Mesenchymal stem cell (in vitro differentiated cells and primary cell): ENCODE measurements at regions not wholly inside any gene's neighbourhood (a gene's known extent, or its start where the extent isn't known, plus 50 kb on each side); places are given as distances from the start of the nearest gene placed in this dataset.

Experiments used
- DNase-seq: peaks from one replicate; pipeline ENCODE4 v3.0.0-alpha.2; 2013
- H2AFZ ChIP-seq: one replicate; pipeline ENCODE4 v1.6.1; 2013; ENCODE audit warnings: low read depth, mild to moderate bottlenecking, control low read depth, inconsistent platforms, low read length, moderate library complexity
- H2AK5ac ChIP-seq: 2 replicates; pipeline ENCODE4 v1.6.1; 2013; ENCODE audit warnings: low read length, moderate library complexity, mild to moderate bottlenecking, inconsistent platforms; ENCODE audit not compliant: severe bottlenecking
- H2BK120ac ChIP-seq: one replicate; pipeline ENCODE4 v1.6.1; 2013; ENCODE audit warnings: low read depth, mild to moderate bottlenecking, inconsistent platforms, low read length, moderate library complexity
- H2BK12ac ChIP-seq, 2 experiments: one replicate each; pipeline ENCODE4 v1.6.1; 2013; ENCODE audit warnings: inconsistent platforms in 2 of 2, low read length in 2 of 2, mild to moderate bottlenecking in 2 of 2, moderate library complexity in 2 of 2, control low read depth in 1 of 2
- H2BK15ac ChIP-seq: one replicate; pipeline ENCODE4 v1.6.1; 2013; ENCODE audit warnings: mild to moderate bottlenecking, low read depth, inconsistent platforms; ENCODE audit not compliant: poor library complexity, severe bottlenecking
- H2BK5ac ChIP-seq: 2 replicates; pipeline ENCODE4 v1.6.1; 2013; ENCODE audit warnings: low read depth, mild to moderate bottlenecking, low read length, control low read depth, inconsistent platforms; ENCODE audit not compliant: poor library complexity, severe bottlenecking
- H3K14ac ChIP-seq, 2 experiments: one replicate each; pipeline ENCODE4 v1.6.1; 2013; ENCODE audit warnings: inconsistent platforms in 2 of 2, low read length in 2 of 2, control low read depth in 1 of 2, mild to moderate bottlenecking in 1 of 2, moderate library complexity in 1 of 2
- H3K18ac ChIP-seq, 2 experiments: one replicate each; pipeline ENCODE4 v1.6.1; 2013; ENCODE audit warnings: inconsistent platforms in 2 of 2, low read length in 2 of 2, control low read depth in 1 of 2, low read depth in 1 of 2, mild to moderate bottlenecking in 1 of 2
- H3K23ac ChIP-seq, 2 experiments: one replicate each; pipeline ENCODE4 v1.6.1; 2013; ENCODE audit warnings: inconsistent platforms in 2 of 2, low read length in 2 of 2, mild to moderate bottlenecking in 2 of 2, moderate library complexity in 2 of 2, control low read depth in 1 of 2
- H3K27ac ChIP-seq: 2 replicates; pipeline ENCODE4 v1.5.1; 2013; ENCODE audit warnings: mild to moderate bottlenecking, moderate library complexity, low read length, control low read depth, inconsistent platforms; ENCODE audit not compliant: poor library complexity, severe bottlenecking
- H3K27me3 ChIP-seq, 2 experiments: 2 replicates each; pipeline versions ENCODE4 v1.6.1 to v1.7.0; 2013; ENCODE audit warnings: low read length in 2 of 2, mild to moderate bottlenecking in 2 of 2, moderate library complexity in 2 of 2, control low read depth in 1 of 2, inconsistent platforms in 1 of 2; ENCODE audit not compliant: control insufficient read depth in 1 of 2, insufficient read depth in 1 of 2
- H3K36me3 ChIP-seq, 2 experiments: 2 replicates each; pipeline versions ENCODE4 v1.6.1 to v1.7.0; 2013; ENCODE audit warnings: low read length in 2 of 2, control low read depth in 1 of 2, inconsistent platforms in 1 of 2, low read depth in 1 of 2, mild to moderate bottlenecking in 1 of 2; ENCODE audit not compliant: insufficient read depth in 2 of 2, control insufficient read depth in 1 of 2
- H3K4ac ChIP-seq, 2 experiments: one replicate each; pipeline ENCODE4 v1.6.1; 2013; ENCODE audit warnings: inconsistent platforms in 2 of 2, low read length in 2 of 2, mild to moderate bottlenecking in 2 of 2, moderate library complexity in 2 of 2, control low read depth in 1 of 2, low read depth in 1 of 2
- H3K4me1 ChIP-seq: 2 replicates; pipeline ENCODE4 v1.6.1; 2013; ENCODE audit warnings: low read depth, low read length, control low read depth; ENCODE audit not compliant: control insufficient read depth, insufficient read depth
- H3K4me2 ChIP-seq: 2 replicates; pipeline ENCODE4 v1.6.1; 2013; ENCODE audit warnings: low read length, mild to moderate bottlenecking, inconsistent platforms; ENCODE audit not compliant: poor library complexity, severe bottlenecking
- H3K4me3 ChIP-seq, 2 experiments: 2 replicates each; pipeline versions ENCODE4 v1.5.1 to v1.7.0; 2013; ENCODE audit warnings: low read length in 2 of 2, mild to moderate bottlenecking in 2 of 2, control low read depth in 1 of 2, low read depth in 1 of 2; ENCODE audit not compliant: insufficient read depth in 1 of 2
- H3K79me1 ChIP-seq: replicated peaks from 2 replicates; pipeline ENCODE4 v1.6.1; 2013; ENCODE audit warnings: mild to moderate bottlenecking, control low read depth, low read length, inconsistent platforms; ENCODE audit not compliant: poor library complexity, severe bottlenecking
- H3K9ac ChIP-seq: 2 replicates; pipeline ENCODE4 v1.7.0; 2013; ENCODE audit warnings: mild to moderate bottlenecking, low read length, moderate library complexity
- H3K9me3 ChIP-seq: 2 replicates; pipeline ENCODE4 v1.7.0; 2013; ENCODE audit warnings: mild to moderate bottlenecking, low read length; ENCODE audit not compliant: control insufficient read depth
- H4K8ac ChIP-seq: one replicate; pipeline ENCODE4 v1.6.1; 2013; ENCODE audit warnings: inconsistent platforms, mild to moderate bottlenecking, low read length, moderate library complexity
- H4K91ac ChIP-seq: one replicate; pipeline ENCODE4 v1.6.1; 2013; ENCODE audit warnings: mild to moderate bottlenecking, low read length, inconsistent platforms
- WGBS: methylation state at CpG from one replicate; pipeline ENCODE4 v1.1.7; 2013; ENCODE audit warnings: mixed read lengths; 5-methylcytosine and 5-hydroxymethylcytosine counted together

DNA sequence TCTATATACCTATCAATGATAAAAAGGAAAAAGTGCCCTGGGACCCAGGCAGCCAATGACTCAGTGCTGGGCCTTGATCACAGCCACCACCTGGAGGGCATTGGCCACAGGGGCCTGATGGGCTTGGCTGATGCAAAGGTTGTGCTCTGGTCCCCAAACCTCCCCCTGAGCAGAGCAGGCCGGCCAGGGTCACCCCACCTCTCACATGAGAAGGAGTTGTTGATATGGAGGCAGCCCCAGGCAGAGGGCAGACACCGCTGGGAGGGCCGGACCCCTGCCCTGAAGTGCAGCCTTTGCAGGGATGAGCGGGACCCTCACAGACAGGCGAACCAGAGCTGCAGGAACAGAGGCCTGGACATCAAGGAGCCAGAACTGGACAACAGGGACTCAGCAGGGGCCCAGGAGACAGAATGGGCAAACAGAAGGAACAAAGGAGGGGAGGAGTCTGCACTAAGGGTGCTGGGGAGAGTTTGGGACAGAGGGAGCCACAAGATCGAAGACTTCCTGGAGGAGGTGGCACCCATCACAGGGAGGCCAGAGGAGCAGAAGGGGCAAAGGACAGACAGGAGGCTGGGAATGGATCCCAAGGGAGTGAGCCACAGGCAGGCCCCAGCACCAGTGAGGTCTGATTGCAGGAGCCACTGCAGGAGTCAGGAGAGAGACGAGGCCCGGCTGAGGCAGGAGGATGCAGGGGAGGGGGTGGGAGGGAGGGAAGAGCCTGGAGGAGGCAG lies 105.0 kb downstream of the TNFAIP2 start:
- no peak overlapping the region for H3K4me2 ChIP-seq
- H3K9me3 ChIP-seq: no peaks in the 10 kb centered on the region
- no peak overlapping the region for H2BK15ac ChIP-seq
- no peak overlapping the region for H3K4me3 ChIP-seq
- no peak overlapping the region for H2BK5ac ChIP-seq
- 90% methylated on average over 6 of the region's 8 CpGs for WGBS
- no peak overlapping the region for H3K14ac ChIP-seq
- peaks cover 32 to 71% of the 10 kb centered on the region in 2 experiments for H3K27me3 ChIP-seq
- peaks cover 14% of the 10 kb centered on the region for H3K4me1 ChIP-seq
- no peak overlapping the region for H2BK12ac ChIP-seq
- no peak overlapping the region for H2AK5ac ChIP-seq
- no peak overlapping the region for H4K91ac ChIP-seq
- H3K36me3 ChIP-seq: no peaks in the 10 kb centered on the region
- H3K4ac ChIP-seq: no peak overlapping the region
- no peak overlapping the region for H3K18ac ChIP-seq
- H2BK120ac ChIP-seq: no peak overlapping the region
- DNase-seq: no peak
- no peaks in the 10 kb centered on the region for H3K79me1 ChIP-seq
- H3K27ac ChIP-seq: no peak overlapping the region
- H3K23ac ChIP-seq: no peak overlapping the region
- H3K9ac ChIP-seq: no peak overlapping the region
- H4K8ac ChIP-seq: no peak overlapping the region
- H2AFZ ChIP-seq: no peak overlapping the region

DNA sequence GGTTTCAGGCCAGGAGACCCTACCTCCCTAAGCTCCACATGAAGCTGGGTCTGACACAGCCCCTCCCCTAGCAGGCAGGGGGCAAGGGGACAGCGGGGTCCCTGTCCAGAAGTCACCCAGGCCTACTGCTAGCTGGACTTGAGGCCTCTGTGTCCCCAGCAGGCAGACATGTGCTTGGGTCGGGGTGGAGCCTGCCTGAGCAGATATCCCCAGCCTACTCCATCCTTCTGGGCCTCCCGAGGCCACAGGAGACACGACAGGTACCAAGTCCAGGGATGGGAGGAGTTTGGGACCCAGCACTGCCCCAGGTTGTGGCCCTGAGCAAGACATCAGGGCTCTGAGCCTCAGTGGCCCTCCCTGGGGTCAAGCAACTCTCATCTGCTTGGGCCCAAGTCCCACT lies 105.2 kb upstream of the EIF5 start:
- Histone ChIP-seq H2BK5ac (no peak overlapping the region), H2BK12ac (no peak overlapping the region), H3K18ac (no peak overlapping the region), H2AK5ac (no peak overlapping the region), H3K79me1 (no peaks in the 10 kb centered on the region), H3K4me2 (no peak overlapping the region), H3K14ac (no peak overlapping the region), H3K4ac (no peak overlapping the region), H3K9ac (no peak overlapping the region), H4K91ac (no peak overlapping the region), H3K27me3 (peaks cover 33 to 65% of the 10 kb centered on the region in 2 experiments), H3K27ac (no peak overlapping the region), H3K9me3 (no peaks in the 10 kb centered on the region), H3K23ac (no peak overlapping the region), H2AFZ (no peak overlapping the region), H4K8ac (no peak overlapping the region), H3K4me3 (no peak overlapping the region), H2BK15ac (no peak overlapping the region), H3K36me3 (no peaks in the 10 kb centered on the region), H3K4me1 (peaks cover 15% of the 10 kb centered on the region), H2BK120ac (no peak overlapping the region)
- DNase-seq: no peak
- WGBS: 75% methylated on average over 4 of the region's 4 CpGs

DNA sequence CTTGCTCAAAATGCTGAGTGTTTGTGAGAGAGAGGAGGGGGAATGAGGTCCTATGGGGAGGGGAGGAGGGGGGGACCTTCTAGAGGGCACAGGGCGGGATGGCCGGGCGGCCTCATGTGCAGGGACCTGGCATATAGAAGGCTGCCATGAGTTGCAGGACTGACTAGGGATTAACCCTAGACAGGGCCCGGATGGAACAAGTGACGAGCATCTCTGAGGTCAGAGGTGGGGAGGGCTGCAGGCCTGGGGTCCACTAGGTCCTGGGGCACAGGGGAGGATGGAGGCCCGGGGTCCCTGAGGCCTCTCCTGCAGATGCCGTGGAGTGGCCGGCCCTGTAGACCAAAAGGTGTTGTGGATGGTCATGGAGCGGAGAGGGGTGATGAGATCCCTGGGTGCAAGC lies 104.0 kb upstream of the EIF5 start:
- Histone ChIP-seq H2BK15ac (no peak overlapping the region), H3K4me2 (no peak overlapping the region), H3K9me3 (no peaks in the 10 kb centered on the region), H3K9ac (no peak overlapping the region), H2AK5ac (no peak overlapping the region), H3K4ac (no peak overlapping the region), H2BK12ac (no peak overlapping the region), H3K23ac (no peak overlapping the region), H2BK120ac (no peak overlapping the region), H2AFZ (no peak overlapping the region), H3K27ac (no peak overlapping the region), H3K14ac (no peak overlapping the region), H2BK5ac (no peak overlapping the region), H4K91ac (no peak overlapping the region), H3K4me3 (no peak overlapping the region), H3K27me3 (peaks cover 25 to 59% of the 10 kb centered on the region in 2 experiments), H4K8ac (no peak overlapping the region), H3K79me1 (no peaks in the 10 kb centered on the region), H3K18ac (no peak overlapping the region), H3K36me3 (no peaks in the 10 kb centered on the region), H3K4me1 (peaks cover 15% of the 10 kb centered on the region)
- 92% methylated on average over 9 of the region's 9 CpGs for WGBS
- no peak for DNase-seq

DNA sequence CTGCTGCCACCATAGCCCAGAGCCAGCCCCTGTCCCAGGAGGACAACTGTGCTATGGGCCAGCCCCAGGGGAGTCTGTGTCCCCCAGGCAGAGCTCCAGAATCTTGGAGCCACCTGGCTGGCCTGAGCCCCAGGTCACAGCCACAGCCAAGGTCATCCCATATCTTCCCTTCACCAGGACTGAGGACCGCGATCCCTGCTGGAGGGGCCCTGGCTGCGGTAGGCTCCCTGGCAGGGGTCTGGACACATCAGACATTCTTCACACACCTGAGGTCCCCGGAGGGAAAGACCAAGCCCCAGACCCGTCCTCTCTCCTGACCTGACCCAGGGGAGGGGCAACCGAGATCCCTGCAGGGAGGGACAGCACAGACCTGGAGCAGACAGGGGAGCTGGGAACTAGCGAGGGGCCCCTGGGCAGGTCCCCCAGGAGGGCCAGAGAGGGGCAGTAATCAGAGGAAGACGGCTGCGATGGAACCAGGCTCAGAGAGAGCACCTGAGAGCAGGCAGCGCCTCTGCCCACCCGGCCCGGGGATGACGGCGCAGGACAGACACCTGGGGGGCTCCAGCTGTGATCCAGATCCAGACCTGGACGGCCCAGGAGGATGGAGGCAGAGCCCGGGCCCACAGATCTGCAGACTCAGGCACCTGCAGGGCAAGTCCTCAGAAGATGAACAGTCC lies 103.2 kb upstream of the EIF5 start:
- 88% methylated on average over 16 of the region's 16 CpGs for WGBS
- H3K4me2 ChIP-seq: no peak overlapping the region
- no peak overlapping the region for H2AFZ ChIP-seq
- no peak overlapping the region for H3K4ac ChIP-seq
- no peak overlapping the region for H3K4me3 ChIP-seq
- H2AK5ac ChIP-seq: no peak overlapping the region
- H3K36me3 ChIP-seq: no peaks in the 10 kb centered on the region
- H3K4me1 ChIP-seq: peaks cover 15% of the 10 kb centered on the region
- no peak overlapping the region for H3K23ac ChIP-seq
- no peak overlapping the region for H2BK5ac ChIP-seq
- H3K9ac ChIP-seq: no peak overlapping the region
- peaks cover 17 to 60% of the 10 kb centered on the region in 2 experiments for H3K27me3 ChIP-seq
- no peak overlapping the region for H2BK12ac ChIP-seq
- H4K8ac ChIP-seq: no peak overlapping the region
- no peaks in the 10 kb centered on the region for H3K9me3 ChIP-seq
- no peak overlapping the region for H4K91ac ChIP-seq
- no peak for DNase-seq
- H3K27ac ChIP-seq: no peak overlapping the region
- H3K14ac ChIP-seq: no peak overlapping the region
- no peak overlapping the region for H2BK15ac ChIP-seq
- H3K79me1 ChIP-seq: no peaks in the 10 kb centered on the region
- no peak overlapping the region for H3K18ac ChIP-seq
- H2BK120ac ChIP-seq: no peak overlapping the region
